MM.1S (cell line): ENCODE measurements at regions not wholly inside any gene's neighbourhood (a gene's known extent, or its start where the extent isn't known, plus 50 kb on each side); places are given as distances from the start of the nearest gene placed in this dataset.

Source experiments
- DNase-seq: peaks from one replicate; pipeline ENCODE4 v3.0.0-alpha.2; 2015
- H2AFZ ChIP-seq: fragments of 300-600 bp; sonication (generic); 2 replicates; pipeline ENCODE4 v1.6.0; 2016; ENCODE audit warnings: antibody characterized with exemption, low read length
- H3F3A ChIP-seq: fragments of 300-600 bp; sonication (generic); 2 replicates; pipeline ENCODE4 v1.6.1; 2016; ENCODE audit warnings: mild to moderate bottlenecking, antibody characterized with exemption, low read length, moderate library complexity, mixed read lengths; ENCODE audit not compliant: insufficient read depth
- H3K27ac ChIP-seq: fragments of 300-600 bp; sonication (generic); 2 replicates; pipeline ENCODE4 v1.5.1; 2016; ENCODE audit warnings: mild to moderate bottlenecking, low read length
- H3K27me3 ChIP-seq: fragments of 300-600 bp; sonication (generic); replicated peaks from 2 replicates; pipeline ENCODE4 v1.6.0; 2016; ENCODE audit warnings: low read length; ENCODE audit not compliant: insufficient read depth
- H3K36me3 ChIP-seq: fragments of 300-600 bp; sonication (generic); replicated peaks from 2 replicates; pipeline ENCODE4 v1.6.1; 2016; ENCODE audit warnings: mild to moderate bottlenecking, low read length, mixed read lengths; ENCODE audit not compliant: insufficient read depth
- H3K4me1 ChIP-seq: fragments of 300-600 bp; sonication (generic); 2 replicates; pipeline ENCODE4 v1.6.1; 2016; ENCODE audit warnings: low read length, mixed read lengths
- H3K4me2 ChIP-seq: fragments of 300-600 bp; sonication (generic); 2 replicates; pipeline ENCODE4 v1.6.0; 2016; ENCODE audit warnings: low read depth, low read length
- H3K4me3 ChIP-seq: fragments of 300-600 bp; sonication (generic); 2 replicates; pipeline ENCODE4 v1.5.1; 2016; ENCODE audit warnings: low read length, mixed read lengths
- H3K79me2 ChIP-seq: fragments of 300-600 bp; sonication (generic); 2 replicates; pipeline ENCODE4 v1.6.1; 2016; ENCODE audit warnings: mixed run types, low read length, mixed read lengths
- H3K9ac ChIP-seq: fragments of 300-600 bp; sonication (generic); 2 replicates; pipeline ENCODE4 v1.6.1; 2016; ENCODE audit warnings: low read length, mixed read lengths
- H3K9me2 ChIP-seq: fragments of 300-600 bp; sonication (generic); replicated peaks from 2 replicates; pipeline ENCODE4 v1.6.1; 2016; ENCODE audit warnings: mild to moderate bottlenecking, low read length, mixed read lengths; ENCODE audit not compliant: insufficient read depth
- H3K9me3 ChIP-seq: fragments of 300-600 bp; sonication (generic); replicated peaks from 2 replicates; pipeline ENCODE4 v1.6.1; 2016; ENCODE audit warnings: mild to moderate bottlenecking, low read length, mixed read lengths; ENCODE audit not compliant: insufficient read depth
- H4K20me1 ChIP-seq: fragments of 300-600 bp; sonication (generic); 2 replicates; pipeline ENCODE4 v1.6.1; 2016; ENCODE audit warnings: mild to moderate bottlenecking, low read length, moderate library complexity, mixed read lengths; ENCODE audit not compliant: insufficient read depth
- EZH2 ChIP-seq: fragments of 300-600 bp; sonication (generic); optimal IDR thresholded peaks from 2 replicates; pipeline ENCODE3; 2017; ENCODE audit warnings: low read depth, mild to moderate bottlenecking, antibody characterized with exemption, low read length, mixed read lengths
- EZH2phosphoT487 ChIP-seq: fragments of 300-600 bp; sonication (generic); IDR thresholded peaks from 2 replicates; pipeline ENCODE4 v1.6.1; 2018; ENCODE audit warnings: antibody characterized with exemption, low read length
- TF ChIP-seq, protein P1 (sequence below): fragments of 300-600 bp; sonication (generic); IDR thresholded peaks from 2 replicates; pipeline ENCODE4 v1.5.1; 2016; ENCODE audit warnings: antibody characterized with exemption, low read length, mixed read lengths

- Histone ChIP-seq H3K36me3 (no peaks in the 10 kb centered on the region), H3F3A (no peaks in the 10 kb centered on the region), H3K4me2 (no peak overlapping the region), H3K9ac (no peak overlapping the region), H4K20me1 (no peaks in the 10 kb centered on the region), H3K9me2 (no peaks in the 10 kb centered on the region), H3K27ac (no peak overlapping the region), H2AFZ (no peak overlapping the region), H3K4me3 (no peak overlapping the region), H3K27me3 (no peaks in the 10 kb centered on the region), H3K9me3 (no peaks in the 10 kb centered on the region), H3K79me2 (no peaks in the 10 kb centered on the region), H3K4me1 (no peaks in the 10 kb centered on the region)
- DNase-seq, result no peak
- TF ChIP-seq EZH2phosphoT487 (no peak), EZH2 (no peak)
- TF ChIP-seq, protein P1, sequence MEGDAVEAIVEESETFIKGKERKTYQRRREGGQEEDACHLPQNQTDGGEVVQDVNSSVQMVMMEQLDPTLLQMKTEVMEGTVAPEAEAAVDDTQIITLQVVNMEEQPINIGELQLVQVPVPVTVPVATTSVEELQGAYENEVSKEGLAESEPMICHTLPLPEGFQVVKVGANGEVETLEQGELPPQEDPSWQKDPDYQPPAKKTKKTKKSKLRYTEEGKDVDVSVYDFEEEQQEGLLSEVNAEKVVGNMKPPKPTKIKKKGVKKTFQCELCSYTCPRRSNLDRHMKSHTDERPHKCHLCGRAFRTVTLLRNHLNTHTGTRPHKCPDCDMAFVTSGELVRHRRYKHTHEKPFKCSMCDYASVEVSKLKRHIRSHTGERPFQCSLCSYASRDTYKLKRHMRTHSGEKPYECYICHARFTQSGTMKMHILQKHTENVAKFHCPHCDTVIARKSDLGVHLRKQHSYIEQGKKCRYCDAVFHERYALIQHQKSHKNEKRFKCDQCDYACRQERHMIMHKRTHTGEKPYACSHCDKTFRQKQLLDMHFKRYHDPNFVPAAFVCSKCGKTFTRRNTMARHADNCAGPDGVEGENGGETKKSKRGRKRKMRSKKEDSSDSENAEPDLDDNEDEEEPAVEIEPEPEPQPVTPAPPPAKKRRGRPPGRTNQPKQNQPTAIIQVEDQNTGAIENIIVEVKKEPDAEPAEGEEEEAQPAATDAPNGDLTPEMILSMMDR, result no peak
Observed at GRCh38 chr7:51590746-51591145, 274.1 kb upstream of the COBL start.

DNA sequence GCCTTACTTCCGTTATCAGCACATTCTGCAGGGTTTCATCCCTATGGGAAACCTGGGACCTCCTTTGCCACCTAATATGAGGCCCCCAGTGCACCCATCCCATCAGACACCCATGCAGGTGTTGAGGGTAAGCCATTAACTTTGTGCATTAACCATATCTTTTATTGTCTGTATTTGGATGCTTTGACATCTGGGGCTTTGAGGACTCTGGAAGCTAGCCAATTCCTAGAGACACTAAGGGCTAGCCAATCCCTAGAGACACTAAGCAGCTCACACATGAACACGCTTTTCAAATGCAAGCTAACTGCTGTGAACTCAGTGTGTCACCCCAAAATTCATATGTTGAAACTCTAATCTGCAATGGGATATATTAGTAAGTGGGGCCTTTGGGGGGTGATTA lies 272.5 kb upstream of the COBL start:
- DNase-seq, result no peak
- H2AFZ ChIP-seq, result no peak overlapping the region
- H3K4me3 ChIP-seq, result no peak overlapping the region
- H3K27me3 ChIP-seq, result no peaks in the 10 kb centered on the region
- no peak overlapping the region for H3K9ac ChIP-seq
- no peak overlapping the region for H3K4me2 ChIP-seq
- no peaks in the 10 kb centered on the region for H3K79me2 ChIP-seq
- no peak overlapping the region for H3K27ac ChIP-seq
- H4K20me1 ChIP-seq, result no peaks in the 10 kb centered on the region
- H3K9me2 ChIP-seq, result no peaks in the 10 kb centered on the region
- no peaks in the 10 kb centered on the region for H3K36me3 ChIP-seq
- no peaks in the 10 kb centered on the region for H3K4me1 ChIP-seq
- no peaks in the 10 kb centered on the region for H3K9me3 ChIP-seq
- no peaks in the 10 kb centered on the region for H3F3A ChIP-seq
- TF ChIP-seq, protein P1, result no peak
- TF ChIP-seq EZH2, result no peak
- no peak for TF ChIP-seq EZH2phosphoT487

- Histone ChIP-seq H3K9me3 (no peaks in the 10 kb centered on the region), H2AFZ (no peak overlapping the region), H3K9ac (no peak overlapping the region), H3K4me1 (no peaks in the 10 kb centered on the region), H3K36me3 (no peaks in the 10 kb centered on the region), H3F3A (no peaks in the 10 kb centered on the region), H4K20me1 (no peaks in the 10 kb centered on the region), H3K27me3 (no peaks in the 10 kb centered on the region), H3K4me2 (no peak overlapping the region), H3K4me3 (no peak overlapping the region), H3K9me2 (no peaks in the 10 kb centered on the region), H3K27ac (no peak overlapping the region), H3K79me2 (no peaks in the 10 kb centered on the region)
- TF ChIP-seq EZH2phosphoT487 (no peak), EZH2 (no peak)
- TF ChIP-seq, protein P1, result no peak
- no peak for DNase-seq
Observed at GRCh38 chr7:51587604-51588003, 271.0 kb upstream of the COBL start.
